ENCODE measurements at regions not wholly inside any gene's neighbourhood (a gene's known extent, or its start where the extent isn't known, plus 50 kb on each side); places are given as distances from the start of the nearest gene placed in this dataset.

GRCh38 chr4:25580633-25581467, 74.8 kb upstream of the SLC34A2 start:
- Histone ChIP-seq H3K4me3 (ENCODE audit: low read depth, low read length) (no peak overlapping the region), H3K36me3 (replicated peaks) (no peaks in the 10 kb centered on the region), H3K27ac (no peak overlapping the region), H3K27me3 (replicated peaks) (no peaks in the 10 kb centered on the region)
- DNase-seq: no peak
- no peak for TF ChIP-seq CTCF (IDR thresholded peaks at IDR 0.05; ENCODE audit: low read depth, low read length, missing control alignments)
- in situ Hi-C loops (cut with HindIII; ENCODE audit: low pct_ligation_motif_present, low sequenced_read_pairs): no loop called here

GRCh38 chr4:25585901-25586523, 69.6 kb upstream of the SLC34A2 start:
- in situ Hi-C loops (cut with HindIII; ENCODE audit: low pct_ligation_motif_present, low sequenced_read_pairs): no loop called here
- Histone ChIP-seq H3K36me3 (replicated peaks) (no peaks in the 10 kb centered on the region), H3K4me3 (ENCODE audit: low read depth, low read length) (no peak overlapping the region), H3K27me3 (replicated peaks) (no peaks in the 10 kb centered on the region), H3K27ac (no peak overlapping the region)
- no peak for TF ChIP-seq CTCF (IDR thresholded peaks at IDR 0.05; ENCODE audit: low read depth, low read length, missing control alignments)
- DNase-seq: no peak

GRCh38 chr4:25588206-25588605, 67.4 kb upstream of the SLC34A2 start:
- no peak overlapping the region for H3K4me3 ChIP-seq (ENCODE audit: low read depth, low read length)
- H3K27ac ChIP-seq: no peak overlapping the region
- H3K36me3 ChIP-seq (replicated peaks): no peaks in the 10 kb centered on the region
- no peak for TF ChIP-seq CTCF (IDR thresholded peaks at IDR 0.05; ENCODE audit: low read depth, low read length, missing control alignments)
- DNase-seq: no peak
- in situ Hi-C loops (cut with HindIII; ENCODE audit: low pct_ligation_motif_present, low sequenced_read_pairs): no loop called here
- H3K27me3 ChIP-seq (replicated peaks): no peaks in the 10 kb centered on the region

- H3K36me3 ChIP-seq (replicated peaks): no peaks in the 10 kb centered on the region
- no peaks in the 10 kb centered on the region for H3K27me3 ChIP-seq (replicated peaks)
- no peak for DNase-seq
- in situ Hi-C loops (cut with HindIII; ENCODE audit: low pct_ligation_motif_present, low sequenced_read_pairs): no loop called here
- H3K4me3 ChIP-seq (ENCODE audit: low read depth, low read length): no peak overlapping the region
- no peak overlapping the region for H3K27ac ChIP-seq
- no peak for TF ChIP-seq CTCF (IDR thresholded peaks at IDR 0.05; ENCODE audit: low read depth, low read length, missing control alignments)
Measured at GRCh38 chr4:25590171-25590570, 65.5 kb upstream of the SLC34A2 start.

GRCh38 chr4:25592736-25593135, 62.9 kb upstream of the SLC34A2 start:
- Histone ChIP-seq H3K4me3 (ENCODE audit: low read depth, low read length) (no peak overlapping the region), H3K27me3 (replicated peaks) (no peaks in the 10 kb centered on the region), H3K27ac (no peak overlapping the region), H3K36me3 (replicated peaks) (no peaks in the 10 kb centered on the region)
- TF ChIP-seq CTCF (IDR thresholded peaks at IDR 0.05; ENCODE audit: low read depth, low read length, missing control alignments): no peak
- in situ Hi-C loops (cut with HindIII; ENCODE audit: low pct_ligation_motif_present, low sequenced_read_pairs): no loop called here
- DNase-seq: no peak
